K562 (cell line): ENCODE measurements at regions not wholly inside any gene's neighbourhood (a gene's known extent, or its start where the extent isn't known, plus 50 kb on each side); places are given as distances from the start of the nearest gene placed in this dataset.

Experiments
- HNRNPH1 ChIP-seq: fragments of 200-400 bp; formaldehyde crosslinking; optimal IDR thresholded peaks from 2 replicates; pipeline ENCODE3; 2017; ENCODE audit warnings: low read depth, mild to moderate bottlenecking, low read length, moderate library complexity
- RAD21 ChIP-seq, 2 experiments: fragments of 250-450 bp in 1 of 2; fragments of 450-650 bp in 1 of 2; sonication (Bioruptor Pico) in 1 of 2; formaldehyde crosslinking in 1 of 2; IDR thresholded peaks in 1 of 2; conservative IDR thresholded peaks in 1 of 2; 2 replicates each; pipeline versions ENCODE4 v1.4.0 to v1.8.0; 2020 to 2022; ENCODE audit warnings: mild to moderate bottlenecking in 2 of 2, moderate library complexity in 1 of 2
- ZNF696 ChIP-seq: fragments of 250-450 bp; sonication (Bioruptor Pico); conservative IDR thresholded peaks from 2 replicates; pipeline ENCODE4 v1.4.0; 2020; ENCODE audit warnings: mild to moderate bottlenecking, moderate library complexity

DNA sequence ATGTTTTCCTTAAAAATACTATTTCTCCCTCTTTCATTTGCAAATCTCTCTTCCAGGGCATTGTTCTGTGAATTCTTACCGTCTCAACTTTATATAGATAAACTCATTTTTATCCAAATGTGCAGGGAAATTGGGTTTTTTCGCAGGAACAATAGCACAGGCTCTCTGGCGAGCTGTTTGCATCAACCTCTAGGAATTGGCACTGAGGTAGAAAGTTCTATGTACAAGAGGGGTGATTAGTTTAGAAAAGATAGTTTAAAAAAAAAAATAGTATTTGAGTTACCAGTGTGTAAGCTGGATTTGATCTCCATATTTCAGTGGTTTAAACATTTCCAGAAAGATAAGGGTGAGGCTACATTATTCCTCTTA is 129.7 kb upstream of the BTN3A2 start:
- TF ChIP-seq RAD21 (CRISPR knock-in tag; conservative IDR thresholded peaks at IDR 0.05 in 1 of 2, IDR thresholded peaks at IDR 0.05 in 1 of 2): no peak
- no peak for TF ChIP-seq ZNF696 (CRISPR knock-in tag)
- no peak for TF ChIP-seq HNRNPH1
